SK-N-SH (cell line): ENCODE measurements at regions not wholly inside any gene's neighbourhood (a gene's known extent, or its start where the extent isn't known, plus 50 kb on each side); places are given as distances from the start of the nearest gene placed in this dataset.

ENCODE experiments used
- CTCF ChIA-PET: fragments of 300-600, 350-600 bp; formaldehyde crosslinking; extraction: SDS; loops from one replicate; lab custom pipeline; 2021; lab: Yijun Ruan, JAX
- POLR2A ChIA-PET: fragments of 350-600 bp; sonication (Branson Sonifier 250); formaldehyde crosslinking; extraction: SDS; loops from one replicate; lab custom pipeline; 2020; ENCODE audit warnings: antibody characterized with exemption, inconsistent platforms; lab: Yijun Ruan, JAX
- DNase-seq: peaks from one replicate; pipeline ENCODE4 v3.0.0; 2012
- H2AFZ ChIP-seq: fragments of 200-600 bp; sonication (generic); 2 replicates; pipeline ENCODE4 v1.8.1; 2016; ENCODE audit warnings: antibody characterized with exemption, mild to moderate bottlenecking, low read depth
- H3F3A ChIP-seq: fragments of 200-600 bp; sonication (generic); replicated peaks from 2 replicates; pipeline ENCODE3; 2016; ENCODE audit warnings: antibody characterized with exemption, mild to moderate bottlenecking; ENCODE audit not compliant: insufficient read depth
- H3K27ac ChIP-seq, 2 experiments: fragments of 200-500 bp in 1 of 2; fragments of 200-600 bp in 1 of 2; sonication (Bioruptor generic) in 1 of 2; sonication (generic), shearing (Covaris generic) in 1 of 2; 2 replicates each; pipeline versions ENCODE4 v1.5.1 to v1.6.1; 2014 to 2016; ENCODE audit warnings: low read depth in 2 of 2, inconsistent platforms in 1 of 2, low read length in 1 of 2, mild to moderate bottlenecking in 1 of 2, mixed read lengths in 1 of 2
- H3K27me3 ChIP-seq: fragments of 200-600 bp; sonication (generic), shearing (Covaris generic); 2 replicates; pipeline ENCODE4 v1.6.1; 2016; ENCODE audit warnings: mixed run types; ENCODE audit not compliant: insufficient read depth
- H3K36me3 ChIP-seq, 2 experiments: fragments of 200-500 bp in 1 of 2; fragments of 200-600 bp in 1 of 2; sonication (Bioruptor generic) in 1 of 2; sonication (generic) in 1 of 2; replicated peaks in 1 of 2; 2 replicates each; pipeline versions ENCODE3 to v1.5.1; 2014 to 2016; ENCODE audit warnings: low read length in 1 of 2, mild to moderate bottlenecking in 1 of 2; ENCODE audit not compliant: insufficient read depth in 2 of 2, control insufficient read depth in 1 of 2
- H3K4me1 ChIP-seq, 2 experiments: fragments of 200-500 bp in 1 of 2; fragments of 200-600 bp in 1 of 2; sonication (Bioruptor generic) in 1 of 2; sonication (generic), shearing (Covaris generic) in 1 of 2; 2 replicates each; pipeline versions ENCODE4 v1.5.1 to v1.6.1; 2014 to 2016; ENCODE audit warnings: low read depth in 1 of 2, low read length in 1 of 2, mixed run types in 1 of 2; ENCODE audit not compliant: insufficient read depth in 2 of 2, control insufficient read depth in 1 of 2
- H3K4me2 ChIP-seq: fragments of 200-600 bp; sonication (generic), shearing (Covaris generic); 2 replicates; pipeline ENCODE4 v1.6.1; 2017; ENCODE audit warnings: mixed run types
- H3K4me3 ChIP-seq, 2 experiments: fragments of 200-500 bp in 1 of 2; fragments of 200-600 bp in 1 of 2; sonication (Bioruptor generic) in 1 of 2; sonication (generic), shearing (Covaris generic) in 1 of 2; 2 replicates each; pipeline versions ENCODE4 v1.5.1 to v1.8.1; 2014 to 2016; ENCODE audit warnings: low read depth in 2 of 2, inconsistent platforms in 1 of 2, low read length in 1 of 2, mild to moderate bottlenecking in 1 of 2, mixed read lengths in 1 of 2, moderate library complexity in 1 of 2
- H3K79me2 ChIP-seq: fragments of 200-600 bp; sonication (generic); 2 replicates; pipeline ENCODE4 v1.8.1; 2017; ENCODE audit warnings: mild to moderate bottlenecking; ENCODE audit not compliant: insufficient read depth
- H3K9ac ChIP-seq: fragments of 200-600 bp; sonication (generic); 2 replicates; pipeline ENCODE4 v1.6.1; 2017; ENCODE audit warnings: mixed run types
- H3K9me2 ChIP-seq: fragments of 200-600 bp; sonication (generic); 2 replicates; pipeline ENCODE4 v1.6.1; 2017; ENCODE audit warnings: mixed run types
- H3K9me3 ChIP-seq: fragments of 200-600 bp; sonication (generic); 2 replicates; pipeline ENCODE4 v1.6.1; 2017; ENCODE audit warnings: mixed run types, mild to moderate bottlenecking, moderate library complexity
- H4K20me1 ChIP-seq: fragments of 200-600 bp; sonication (generic); 2 replicates; pipeline ENCODE4 v1.6.1; 2017; ENCODE audit warnings: mild to moderate bottlenecking, mixed run types; ENCODE audit not compliant: insufficient read depth
- CHD2 ChIP-seq: fragments of 150-350 bp; IDR thresholded peaks from 2 replicates; pipeline ENCODE4 v1.6.1; 2018; ENCODE audit warnings: low read length; ENCODE audit not compliant: partially characterized antibody
- CTCF ChIP-seq: fragments of 200-600 bp; sonication (generic); IDR thresholded peaks from 2 replicates; pipeline ENCODE4 v1.6.1; 2017; ENCODE audit warnings: antibody characterized with exemption, mild to moderate bottlenecking, moderate library complexity
- ELF1 ChIP-seq: IDR thresholded peaks from 2 replicates; pipeline ENCODE4 v1.4.0; 2012
- EP300 ChIP-seq, 2 experiments: IDR thresholded peaks; 2 replicates each; pipeline versions ENCODE4 v1.4.0 to v1.6.1; 2012; ENCODE audit warnings: borderline replicate concordance in 1 of 2, low read depth in 1 of 2, low read length in 1 of 2
- EZH2phosphoT487 ChIP-seq: fragments of 200-600 bp; sonication (generic); IDR thresholded peaks from 2 replicates; pipeline ENCODE4 v1.6.1; 2017; ENCODE audit warnings: low read depth, mixed run types, mild to moderate bottlenecking, antibody characterized with exemption, moderate library complexity, borderline replicate concordance
- FOSL2 ChIP-seq: IDR thresholded peaks from 2 replicates; pipeline ENCODE4 v1.4.0; 2012; ENCODE audit warnings: low read depth, mild to moderate bottlenecking, moderate library complexity, borderline replicate concordance
- FOXJ3 ChIP-seq: sonication (generic); formaldehyde crosslinking; IDR thresholded peaks from 2 replicates; pipeline ENCODE4 v1.5.1; 2020; ENCODE audit warnings: mild to moderate bottlenecking, missing genetic modification reagents
- FOXM1 ChIP-seq: IDR thresholded peaks from 2 replicates; pipeline ENCODE4 v1.4.0; 2012; ENCODE audit warnings: low read depth, mild to moderate bottlenecking
- GABPA ChIP-seq: IDR thresholded peaks from 2 replicates; pipeline ENCODE4 v1.4.0; 2012; ENCODE audit warnings: low read depth, mild to moderate bottlenecking
- IRF3 ChIP-seq: fragments of 150-350 bp; IDR thresholded peaks from 2 replicates; pipeline ENCODE4 v1.6.1; 2016; ENCODE audit warnings: mild to moderate bottlenecking, low read depth, low read length
- PBX3 ChIP-seq: IDR thresholded peaks from 2 replicates; pipeline ENCODE4; 2012
- RCOR1 ChIP-seq: fragments of 150-350 bp; IDR thresholded peaks from 2 replicates; pipeline ENCODE4 v1.6.1; 2017; ENCODE audit warnings: antibody characterized with exemption, low read length
- RXRA ChIP-seq: IDR thresholded peaks from 2 replicates; pipeline ENCODE4 v1.4.0; 2012; ENCODE audit warnings: low read depth, mild to moderate bottlenecking, borderline replicate concordance
- SIN3A ChIP-seq: IDR thresholded peaks from 2 replicates; pipeline ENCODE4 v1.6.1; 2012; ENCODE audit warnings: low read depth, mild to moderate bottlenecking, low read length, moderate library complexity, borderline replicate concordance
- SMC3 ChIP-seq: IDR thresholded peaks from 2 replicates; pipeline ENCODE4 v1.6.1; 2012; ENCODE audit warnings: low read depth, low read length, improper control_type of control experiment
- TCF12 ChIP-seq: IDR thresholded peaks from 2 replicates; pipeline ENCODE4 v1.4.0; 2012
- YY1 ChIP-seq: IDR thresholded peaks from 2 replicates; pipeline ENCODE4 v1.4.0; 2012; ENCODE audit warnings: low read depth, mild to moderate bottlenecking
- WGBS: methylation state at CpG from one replicate; pipeline ENCODE4 v1.1.6; 2017; ENCODE audit warnings: low lambda C conversion rate; 5-methylcytosine and 5-hydroxymethylcytosine counted together
- TF ChIP-seq, protein P1 (sequence below): fragments of 150-350 bp; IDR thresholded peaks from 2 replicates; pipeline ENCODE4 v1.6.1; 2017; ENCODE audit warnings: antibody characterized with exemption, low read length, low read depth, borderline replicate concordance
- TF ChIP-seq, protein P2 (sequence below): IDR thresholded peaks from 2 replicates; pipeline ENCODE4 v1.6.1; 2012; ENCODE audit warnings: mild to moderate bottlenecking, low read depth, low read length, moderate library complexity

DNA sequence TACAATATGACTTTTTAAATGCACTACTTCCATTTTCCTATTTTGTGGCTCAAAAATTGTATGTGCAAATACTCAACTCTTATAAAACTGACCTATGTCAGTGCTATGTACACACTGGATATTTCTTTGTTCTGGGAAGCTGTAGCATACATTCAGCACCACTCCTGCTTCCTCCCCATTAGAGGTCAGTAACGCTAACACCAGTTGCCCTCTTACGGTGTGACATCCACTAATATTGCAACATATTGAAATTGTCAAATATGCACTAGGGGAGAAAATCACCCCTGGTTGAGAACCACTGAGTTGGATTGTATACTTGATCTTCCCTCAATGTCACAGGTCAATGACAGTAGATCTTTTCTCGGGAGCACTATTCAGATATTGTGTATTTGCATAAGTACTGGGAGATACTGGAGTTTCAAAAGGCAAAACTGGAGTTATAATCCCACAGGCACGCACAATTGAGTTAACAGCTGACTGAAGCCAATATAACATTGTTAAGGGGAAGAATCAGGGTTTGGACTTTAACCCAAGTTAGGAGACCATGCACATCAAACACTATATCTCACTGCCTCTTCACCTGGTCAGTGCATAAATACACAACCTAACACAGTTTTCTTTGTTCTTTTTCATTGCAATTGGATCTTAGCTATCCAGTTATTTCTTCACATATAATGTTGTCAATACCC lies 1276.5 kb upstream of the MIR17HG start:
- Histone ChIP-seq H3K4me3 (no peak overlapping the region), H3K9me3 (no peaks in the 10 kb centered on the region)
- TF ChIP-seq FOXJ3 (CRISPR knock-in tag) (no peak), PBX3 (no peak), ELF1 (no peak), FOXM1 (no peak), RXRA (no peak), TCF12 (no peak), EZH2phosphoT487 (no peak), CTCF (no peak), EP300 (IDR thresholded peaks at IDR 0.05; ENCODE audit: borderline replicate concordance in 1 of 2, low read depth in 1 of 2, low read length in 1 of 2) (no peak), SMC3 (no peak), FOSL2 (no peak), IRF3 (no peak), GABPA (no peak), RCOR1 (no peak), SIN3A (no peak), CHD2 (no peak), YY1 (no peak)
- TF ChIP-seq, protein P1, sequence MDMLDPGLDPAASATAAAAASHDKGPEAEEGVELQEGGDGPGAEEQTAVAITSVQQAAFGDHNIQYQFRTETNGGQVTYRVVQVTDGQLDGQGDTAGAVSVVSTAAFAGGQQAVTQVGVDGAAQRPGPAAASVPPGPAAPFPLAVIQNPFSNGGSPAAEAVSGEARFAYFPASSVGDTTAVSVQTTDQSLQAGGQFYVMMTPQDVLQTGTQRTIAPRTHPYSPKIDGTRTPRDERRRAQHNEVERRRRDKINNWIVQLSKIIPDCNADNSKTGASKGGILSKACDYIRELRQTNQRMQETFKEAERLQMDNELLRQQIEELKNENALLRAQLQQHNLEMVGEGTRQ: no peak
- TF ChIP-seq, protein P2, sequence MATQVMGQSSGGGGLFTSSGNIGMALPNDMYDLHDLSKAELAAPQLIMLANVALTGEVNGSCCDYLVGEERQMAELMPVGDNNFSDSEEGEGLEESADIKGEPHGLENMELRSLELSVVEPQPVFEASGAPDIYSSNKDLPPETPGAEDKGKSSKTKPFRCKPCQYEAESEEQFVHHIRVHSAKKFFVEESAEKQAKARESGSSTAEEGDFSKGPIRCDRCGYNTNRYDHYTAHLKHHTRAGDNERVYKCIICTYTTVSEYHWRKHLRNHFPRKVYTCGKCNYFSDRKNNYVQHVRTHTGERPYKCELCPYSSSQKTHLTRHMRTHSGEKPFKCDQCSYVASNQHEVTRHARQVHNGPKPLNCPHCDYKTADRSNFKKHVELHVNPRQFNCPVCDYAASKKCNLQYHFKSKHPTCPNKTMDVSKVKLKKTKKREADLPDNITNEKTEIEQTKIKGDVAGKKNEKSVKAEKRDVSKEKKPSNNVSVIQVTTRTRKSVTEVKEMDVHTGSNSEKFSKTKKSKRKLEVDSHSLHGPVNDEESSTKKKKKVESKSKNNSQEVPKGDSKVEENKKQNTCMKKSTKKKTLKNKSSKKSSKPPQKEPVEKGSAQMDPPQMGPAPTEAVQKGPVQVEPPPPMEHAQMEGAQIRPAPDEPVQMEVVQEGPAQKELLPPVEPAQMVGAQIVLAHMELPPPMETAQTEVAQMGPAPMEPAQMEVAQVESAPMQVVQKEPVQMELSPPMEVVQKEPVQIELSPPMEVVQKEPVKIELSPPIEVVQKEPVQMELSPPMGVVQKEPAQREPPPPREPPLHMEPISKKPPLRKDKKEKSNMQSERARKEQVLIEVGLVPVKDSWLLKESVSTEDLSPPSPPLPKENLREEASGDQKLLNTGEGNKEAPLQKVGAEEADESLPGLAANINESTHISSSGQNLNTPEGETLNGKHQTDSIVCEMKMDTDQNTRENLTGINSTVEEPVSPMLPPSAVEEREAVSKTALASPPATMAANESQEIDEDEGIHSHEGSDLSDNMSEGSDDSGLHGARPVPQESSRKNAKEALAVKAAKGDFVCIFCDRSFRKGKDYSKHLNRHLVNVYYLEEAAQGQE: no peak
- TF ChIP-seq, all 33 proteins: peak for 0
- no peaks in the 10 kb centered on the region for H4K20me1 ChIP-seq
- no peak overlapping the region for H2AFZ ChIP-seq
- H3K36me3 ChIP-seq: no peaks in the 10 kb centered on the region
- H3K4me2 ChIP-seq: no peak overlapping the region
- H3K79me2 ChIP-seq: no peaks in the 10 kb centered on the region
- 75% methylated on average over 4 of the region's 4 CpGs for WGBS
- ChIA-PET CTCF (no interaction called here), POLR2A (no interaction called here)
- no peak overlapping the region for H3K27ac ChIP-seq
- no peaks in the 10 kb centered on the region for H3F3A ChIP-seq
- no peak overlapping the region for H3K9ac ChIP-seq
- no peaks in the 10 kb centered on the region for H3K4me1 ChIP-seq
- H3K27me3 ChIP-seq: no peaks in the 10 kb centered on the region
- H3K9me2 ChIP-seq: no peaks in the 10 kb centered on the region
- no peak for DNase-seq
